ENCODE measurements at regions not wholly inside any gene's neighbourhood (a gene's known extent, or its start where the extent isn't known, plus 50 kb on each side); places are given as distances from the start of the nearest gene placed in this dataset.

DNA sequence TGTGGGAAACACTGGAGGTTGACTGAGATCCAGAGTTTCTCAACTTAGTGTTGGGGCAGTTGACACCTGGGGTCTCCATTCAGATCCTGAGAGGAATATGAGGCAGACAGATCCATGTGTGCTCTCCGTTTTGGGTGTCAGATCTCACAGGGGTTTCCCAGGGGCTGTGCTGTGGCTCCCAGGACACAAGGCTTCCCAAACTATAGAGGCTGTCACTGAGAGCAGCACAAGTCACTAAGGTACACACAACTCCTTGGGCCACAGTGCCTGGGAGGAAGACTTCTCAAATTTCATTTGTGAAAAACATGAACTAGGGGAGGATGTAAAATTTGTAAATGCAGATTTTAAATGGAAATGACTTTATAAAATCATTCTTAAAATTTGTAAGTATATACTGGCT, 363.6 kb downstream of the FBXO8 start (continued):
- TF ChIP-seq CHD7 (IDR thresholded peaks at IDR 0.05; ENCODE audit: insufficient replicate concordance, low read length), result no peak
- TF ChIP-seq BRCA1 (IDR thresholded peaks at IDR 0.05; ENCODE audit: low read depth, low read length), result no peak
- TF ChIP-seq PHF8 (conservative IDR thresholded peaks at IDR 0.05; ENCODE audit: low read depth, low read length), result no peak
